ENCODE measurements at regions not wholly inside any gene's neighbourhood (a gene's known extent, or its start where the extent isn't known, plus 50 kb on each side); places are given as distances from the start of the nearest gene placed in this dataset.

GRCh38 chr16:47892999-47893398, 262.8 kb downstream of the ABCC12 start:
- TF ChIP-seq TCF7L2 (IDR thresholded peaks at IDR 0.05; ENCODE audit: low read depth, low read length) (no peak), REST (IDR thresholded peaks at IDR 0.05; ENCODE audit: insufficient read depth in 1 of 2, low read depth in 2 of 2, low read length in 1 of 2) (no peak), POLR2AphosphoS5 (IDR thresholded peaks at IDR 0.05; ENCODE audit: low read depth, low read length) (no peak), CTCF (IDR thresholded peaks at IDR 0.05) (no peak), SIN3A (IDR thresholded peaks at IDR 0.05; ENCODE audit: borderline replicate concordance, insufficient read depth, low read depth, low read length) (no peak)
- Histone ChIP-seq H3K4me1 (ENCODE audit: control insufficient read depth, insufficient read depth, low read length) (no peaks in the 10 kb centered on the region), H3K27ac (ENCODE audit: low read length) (no peak overlapping the region), H3K9me3 (ENCODE audit: control insufficient read depth, insufficient read depth, low read depth, low read length) (no peaks in the 10 kb centered on the region), H3K27me3 (ENCODE audit: control insufficient read depth, insufficient read depth, low read length) (no peaks in the 10 kb centered on the region), H3K4me3 (ENCODE audit: low read depth in 2 of 2, low read length in 2 of 2) (no peak overlapping the region), H3K36me3 (ENCODE audit: control insufficient read depth, insufficient read depth, low read length) (no peaks in the 10 kb centered on the region)
- intact Hi-C loops (cut with micrococcal nuclease; ENCODE audit: unreplicated experiment) = no loop called here
- no TSS peak for BruUV-seq (replicated peaks)
- in situ Hi-C loops (cut with HindIII; ENCODE audit: low pct_unique_long_range_greater_than_20kb, low sequenced_read_pairs) = no loop called here
- DNase-seq (ENCODE audit: low read depth, low spot score) (no peak), ATAC-seq (no peak)
- POLR2A ChIA-PET = no interaction called here
- CTCF ChIA-PET = no interaction called here

DNA sequence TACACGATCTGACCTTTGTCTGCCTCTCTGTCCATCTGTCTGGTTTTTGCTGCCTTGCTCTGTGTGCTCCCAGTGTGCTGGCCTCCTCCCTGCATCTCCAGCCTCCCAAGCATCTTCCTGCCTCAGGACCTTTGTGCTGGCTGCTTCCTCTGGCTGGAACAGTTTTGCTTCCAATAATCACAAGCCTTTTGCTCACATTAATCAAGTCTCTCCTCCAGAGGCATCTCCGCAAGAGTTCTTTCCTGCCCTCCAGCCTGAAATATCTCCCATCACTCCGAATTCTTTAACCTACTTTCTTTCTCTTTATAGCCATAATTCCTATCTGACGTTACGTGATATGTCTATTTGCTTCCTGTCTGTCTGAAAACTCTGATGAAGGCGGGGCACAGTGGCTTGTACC, 267.1 kb downstream of the ABCC12 start:
- in situ Hi-C loops (cut with HindIII; ENCODE audit: low pct_unique_long_range_greater_than_20kb, low sequenced_read_pairs) (no loop called here), intact Hi-C loops (cut with micrococcal nuclease; ENCODE audit: unreplicated experiment) (no loop called here)
- CTCF ChIA-PET = no interaction called here
- Histone ChIP-seq H3K27me3 (ENCODE audit: control insufficient read depth, insufficient read depth, low read length) (no peaks in the 10 kb centered on the region), H3K4me1 (ENCODE audit: control insufficient read depth, insufficient read depth, low read length) (no peaks in the 10 kb centered on the region), H3K9me3 (ENCODE audit: control insufficient read depth, insufficient read depth, low read depth, low read length) (no peaks in the 10 kb centered on the region), H3K27ac (ENCODE audit: low read length) (no peak overlapping the region), H3K36me3 (ENCODE audit: control insufficient read depth, insufficient read depth, low read length) (no peaks in the 10 kb centered on the region), H3K4me3 (ENCODE audit: low read depth in 2 of 2, low read length in 2 of 2) (no peak overlapping the region)
- BruUV-seq (replicated peaks) = no TSS peak
- POLR2A ChIA-PET = no interaction called here
- no peak for DNase-seq (ENCODE audit: low read depth, low spot score)
- no peak for ATAC-seq
- TF ChIP-seq REST (IDR thresholded peaks at IDR 0.05; ENCODE audit: insufficient read depth in 1 of 2, low read depth in 2 of 2, low read length in 1 of 2) (no peak), TCF7L2 (IDR thresholded peaks at IDR 0.05; ENCODE audit: low read depth, low read length) (no peak), CTCF (IDR thresholded peaks at IDR 0.05) (no peak), SIN3A (IDR thresholded peaks at IDR 0.05; ENCODE audit: borderline replicate concordance, insufficient read depth, low read depth, low read length) (no peak), POLR2AphosphoS5 (IDR thresholded peaks at IDR 0.05; ENCODE audit: low read depth, low read length) (no peak)
